Activated CD4-positive, alpha-beta T cell treated with anti-CD3 and anti-CD28 coated beads for 36 hours (primary cell): ENCODE measurements at regions not wholly inside any gene's neighbourhood (a gene's known extent, or its start where the extent isn't known, plus 50 kb on each side); places are given as distances from the start of the nearest gene placed in this dataset.

Experiments used
- ATAC-seq: fragments of 200-7000 bp; cut with Tn5 transposase; one replicate; pipeline ENCODE4 v1.10.0; 2021; ENCODE audit warnings: mild to moderate bottlenecking, moderate library complexity
- CTCF ChIA-PET: fragments of 350-600 bp; sonication (Branson Sonifier 250); formaldehyde crosslinking; loops from one replicate; lab custom pipeline; 2021; ENCODE audit warnings: antibody characterized with exemption; lab: Charles Lee
- POLR2A ChIA-PET: fragments of 350-600 bp; sonication (Branson Sonifier 250); formaldehyde crosslinking; loops from one replicate; lab custom pipeline; 2021; ENCODE audit warnings: antibody characterized with exemption, inconsistent platforms; lab: Charles Lee
- DNase-seq: peaks from one replicate; pipeline ENCODE4 v3.0.0-alpha.2; 2020
- H3K27ac Mint-ChIP-seq: one replicate; pipeline ENCODE4 v1.8.0; 2021; ENCODE audit warnings: mixed read lengths
- H3K27me3 Mint-ChIP-seq: one replicate; pipeline ENCODE4 v1.8.0; 2021; ENCODE audit warnings: mixed read lengths
- H3K36me3 Mint-ChIP-seq: one replicate; pipeline ENCODE4 v1.8.0; 2021; ENCODE audit warnings: low read depth, mixed read lengths
- H3K4me1 Mint-ChIP-seq: one replicate; pipeline ENCODE4 v1.8.0; 2021; ENCODE audit warnings: mixed read lengths
- H3K4me3 Mint-ChIP-seq: one replicate; pipeline ENCODE4 v1.8.0; 2021; ENCODE audit warnings: mild to moderate bottlenecking, moderate library complexity, mixed read lengths
- H3K9me3 Mint-ChIP-seq: one replicate; pipeline ENCODE4 v1.8.0; 2021; ENCODE audit warnings: low read depth, mixed read lengths
- intact Hi-C, 2 experiments: fragments of 100-400 bp; cut with DNase I in 1 of 2; cut with micrococcal nuclease in 1 of 2; formaldehyde crosslinking; loops; one replicate each; pipeline versions ENCODE4 v1.14.2 to v1.15.1; 2022 to 2024; cut with DNase I, micrococcal nuclease

- ChIA-PET POLR2A (no interaction called here), CTCF (no interaction called here)
- no peaks in the 10 kb centered on the region for H3K9me3 Mint-ChIP-seq
- no peaks in the 10 kb centered on the region for H3K36me3 Mint-ChIP-seq
- no peak overlapping the region for H3K4me3 Mint-ChIP-seq
- no peak for ATAC-seq
- intact Hi-C loops = no loop called here
- H3K27ac Mint-ChIP-seq = no peak overlapping the region
- H3K4me1 Mint-ChIP-seq = no peaks in the 10 kb centered on the region
- peaks cover 25% of the 10 kb centered on the region for H3K27me3 Mint-ChIP-seq
- DNase-seq = peak; percentile 19
Observed at GRCh38 chr14:95597784-95598211, 62.9 kb downstream of the GLRX5 start.

GRCh38 chr14:95601650-95602049, 66.8 kb downstream of the GLRX5 start:
- H3K27me3 Mint-ChIP-seq = peaks cover 32% of the 10 kb centered on the region
- ChIA-PET POLR2A (no interaction called here), CTCF (interaction anchor here (0.6 kb wide), 1 partner anchor 925 kb away, joined by 3 read pairs; no protein-coding TSS in a partner anchor)
- intact Hi-C loops = no loop called here
- H3K9me3 Mint-ChIP-seq = no peaks in the 10 kb centered on the region
- no peak for ATAC-seq
- no peak for DNase-seq
- no peak overlapping the region for H3K27ac Mint-ChIP-seq
- H3K36me3 Mint-ChIP-seq = no peaks in the 10 kb centered on the region
- H3K4me3 Mint-ChIP-seq = no peak overlapping the region
- H3K4me1 Mint-ChIP-seq = no peaks in the 10 kb centered on the region

GRCh38 chr14:95603415-95603814, 68.6 kb downstream of the GLRX5 start:
- CTCF ChIA-PET = interaction anchor here (0.7 kb wide), 1 partner anchor 48 kb away, joined by 3 read pairs; no protein-coding TSS in a partner anchor
- H3K9me3 Mint-ChIP-seq = no peaks in the 10 kb centered on the region
- intact Hi-C loops = no loop called here
- no peak for DNase-seq
- no peaks in the 10 kb centered on the region for H3K4me1 Mint-ChIP-seq
- H3K27ac Mint-ChIP-seq = no peak overlapping the region
- ATAC-seq = no peak
- no peaks in the 10 kb centered on the region for H3K36me3 Mint-ChIP-seq
- POLR2A ChIA-PET = no interaction called here
- no peak overlapping the region for H3K4me3 Mint-ChIP-seq
- peaks cover 34% of the 10 kb centered on the region for H3K27me3 Mint-ChIP-seq

- no peak for ATAC-seq
- intact Hi-C loops = no loop called here
- no peak for DNase-seq
- H3K9me3 Mint-ChIP-seq = no peaks in the 10 kb centered on the region
- H3K4me1 Mint-ChIP-seq = no peaks in the 10 kb centered on the region
- ChIA-PET POLR2A (no interaction called here), CTCF (interaction anchor here (1.1 kb wide), 1 partner anchor 56 kb away, joined by 4 read pairs; no protein-coding TSS in a partner anchor)
- H3K27ac Mint-ChIP-seq = no peak overlapping the region
- no peak overlapping the region for H3K4me3 Mint-ChIP-seq
- no peaks in the 10 kb centered on the region for H3K36me3 Mint-ChIP-seq
- H3K27me3 Mint-ChIP-seq = peaks cover 30% of the 10 kb centered on the region
Observed at GRCh38 chr14:95606266-95606665, 71.4 kb downstream of the GLRX5 start.

GRCh38 chr14:95608637-95609235, 73.9 kb downstream of the GLRX5 start:
- intact Hi-C loops = loop anchor here in 1 of 2 experiments (1.0 kb wide), 2 partner anchors 166 to 386 kb away; no protein-coding TSS in a partner anchor
- H3K4me1 Mint-ChIP-seq = no peaks in the 10 kb centered on the region
- ATAC-seq (no peak), DNase-seq (no peak)
- ChIA-PET POLR2A (no interaction called here), CTCF (interaction anchor here (0.6 kb wide), 1 partner anchor 47 kb away, joined by 4 read pairs; no protein-coding TSS in a partner anchor)
- no peaks in the 10 kb centered on the region for H3K36me3 Mint-ChIP-seq
- no peaks in the 10 kb centered on the region for H3K9me3 Mint-ChIP-seq
- H3K4me3 Mint-ChIP-seq = no peak overlapping the region
- no peak overlapping the region for H3K27ac Mint-ChIP-seq
- peaks cover 38% of the 10 kb centered on the region for H3K27me3 Mint-ChIP-seq

GRCh38 chr14:95609398-95609990, 74.6 kb downstream of the GLRX5 start:
- DNase-seq = peak; percentile 35
- CTCF ChIA-PET = interaction anchor here (0.6 to 0.7 kb wide), 2 partner anchors 13 to 48 kb away, joined by 4 read pairs; no protein-coding TSS in a partner anchor
- Mint-ChIP-seq H3K27me3 (peaks cover 40% of the 10 kb centered on the region), H3K4me3 (no peak overlapping the region), H3K9me3 (no peaks in the 10 kb centered on the region), H3K36me3 (no peaks in the 10 kb centered on the region), H3K4me1 (no peaks in the 10 kb centered on the region), H3K27ac (no peak overlapping the region)
- no peak for ATAC-seq
- POLR2A ChIA-PET = no interaction called here
- intact Hi-C loops = loop anchor here in 1 of 2 experiments (1.0 kb wide), 2 partner anchors 165 to 385 kb away; no protein-coding TSS in a partner anchor

- intact Hi-C loops = no loop called here
- ChIA-PET CTCF (no interaction called here), POLR2A (no interaction called here)
- no peaks in the 10 kb centered on the region for H3K36me3 Mint-ChIP-seq
- H3K4me1 Mint-ChIP-seq = no peaks in the 10 kb centered on the region
- no peak overlapping the region for H3K4me3 Mint-ChIP-seq
- H3K9me3 Mint-ChIP-seq = no peaks in the 10 kb centered on the region
- no peak overlapping the region for H3K27ac Mint-ChIP-seq
- DNase-seq (no peak), ATAC-seq (no peak)
- peaks cover 38% of the 10 kb centered on the region for H3K27me3 Mint-ChIP-seq
Observed at GRCh38 chr14:95611293-95611880, 74.8 kb upstream of the TCL1B start.

- no peak overlapping the region for H3K27ac Mint-ChIP-seq
- intact Hi-C loops = no loop called here
- H3K4me1 Mint-ChIP-seq = no peaks in the 10 kb centered on the region
- no peaks in the 10 kb centered on the region for H3K9me3 Mint-ChIP-seq
- H3K36me3 Mint-ChIP-seq = no peaks in the 10 kb centered on the region
- ATAC-seq (no peak), DNase-seq (no peak)
- H3K27me3 Mint-ChIP-seq = peaks cover 26% of the 10 kb centered on the region
- ChIA-PET POLR2A (no interaction called here), CTCF (interaction anchor here (0.8 kb wide), 1 partner anchor 380 kb away, joined by 3 read pairs; no protein-coding TSS in a partner anchor)
- H3K4me3 Mint-ChIP-seq = no peak overlapping the region
Observed at GRCh38 chr14:95614349-95614748, 71.9 kb upstream of the TCL1B start.

- H3K27ac Mint-ChIP-seq = no peak overlapping the region
Observed at GRCh38 chr14:95616745-95617144, 69.5 kb upstream of the TCL1B start.

GRCh38 chr14:95619785-95620417, 66.3 kb upstream of the TCL1B start:
- intact Hi-C loops = no loop called here
- no peaks in the 10 kb centered on the region for H3K4me1 Mint-ChIP-seq
- H3K36me3 Mint-ChIP-seq = no peaks in the 10 kb centered on the region
- ChIA-PET CTCF (no interaction called here), POLR2A (no interaction called here)
- no peak for ATAC-seq
- H3K4me3 Mint-ChIP-seq = no peak overlapping the region
- H3K27ac Mint-ChIP-seq = no peak overlapping the region
- H3K9me3 Mint-ChIP-seq = peaks cover 2% of the 10 kb centered on the region
- DNase-seq = no peak
- peaks cover 4% of the 10 kb centered on the region for H3K27me3 Mint-ChIP-seq

More at GRCh38 chr14:95616745-95617144, 69.5 kb upstream of the TCL1B start:
- Mint-ChIP-seq H3K4me3 (no peak overlapping the region), H3K9me3 (no peaks in the 10 kb centered on the region), H3K36me3 (no peaks in the 10 kb centered on the region), H3K4me1 (no peaks in the 10 kb centered on the region), H3K27me3 (peaks cover 12% of the 10 kb centered on the region)
- CTCF ChIA-PET = interaction anchor here (1.3 to 1.6 kb wide), 2 partner anchors 9 to 17 kb away, joined by 3 read pairs; no protein-coding TSS in a partner anchor
- intact Hi-C loops = no loop called here
- DNase-seq = no peak
- POLR2A ChIA-PET = no interaction called here
- no peak for ATAC-seq

GRCh38 chr14:95620659-95621059, 65.6 kb upstream of the TCL1B start:
- Mint-ChIP-seq H3K27me3 (peaks cover 5% of the 10 kb centered on the region), H3K27ac (no peak overlapping the region), H3K36me3 (no peaks in the 10 kb centered on the region), H3K9me3 (peaks cover 2% of the 10 kb centered on the region), H3K4me1 (no peaks in the 10 kb centered on the region), H3K4me3 (peak overlapping the region; percentile 47)
- POLR2A ChIA-PET = no interaction called here
- intact Hi-C loops = no loop called here
- CTCF ChIA-PET = no interaction called here
- ATAC-seq (no peak), DNase-seq (no peak)
